Osteoblast (primary cell): ENCODE measurements at regions not wholly inside any gene's neighbourhood (a gene's known extent, or its start where the extent isn't known, plus 50 kb on each side); places are given as distances from the start of the nearest gene placed in this dataset.
A peak's percentile ranks its signal among the peaks of the same experiment; 100 is the strongest.

ENCODE experiments used
- DNase-seq: peaks from one replicate; pipeline ENCODE4 v3.0.0; 2011; ENCODE audit warnings: low spot score, mixed read lengths; ENCODE audit not compliant: insufficient read length; ENCODE audit errors: missing footprints
- H2AFZ ChIP-seq: 2 replicates; pipeline ENCODE4 v1.6.0; 2011; ENCODE audit warnings: mild to moderate bottlenecking, low read length
- H3K27ac ChIP-seq: 2 replicates; pipeline ENCODE4 v1.5.1; 2011; ENCODE audit warnings: mild to moderate bottlenecking, low read depth, low read length, moderate library complexity
- H3K27me3 ChIP-seq: 2 replicates; pipeline ENCODE4 v1.6.0; 2012; ENCODE audit warnings: mild to moderate bottlenecking, control low read depth, inconsistent platforms, low read length, moderate library complexity; ENCODE audit not compliant: insufficient read depth
- H3K36me3 ChIP-seq: 2 replicates; pipeline ENCODE4 v1.5.1; 2011; ENCODE audit warnings: mild to moderate bottlenecking, low read length, control low read depth, moderate library complexity; ENCODE audit not compliant: insufficient read depth
- H3K4me1 ChIP-seq: 2 replicates; pipeline ENCODE4 v1.5.1; 2011; ENCODE audit warnings: mild to moderate bottlenecking, low read length, control low read depth, moderate library complexity; ENCODE audit not compliant: insufficient read depth
- H3K4me2 ChIP-seq: 2 replicates; pipeline ENCODE4 v1.6.0; 2011; ENCODE audit warnings: mild to moderate bottlenecking, low read length; ENCODE audit not compliant: insufficient read depth
- H3K4me3 ChIP-seq: fragments of 200-600 bp; sonication (generic); 3 replicates; pipeline ENCODE4 v1.5.1; 2012; ENCODE audit warnings: mild to moderate bottlenecking, low read length, inconsistent platforms; ENCODE audit not compliant: insufficient read depth
- H3K79me2 ChIP-seq: 2 replicates; pipeline ENCODE4 v1.6.0; 2012; ENCODE audit warnings: mild to moderate bottlenecking, low read length, control low read depth, inconsistent platforms; ENCODE audit not compliant: insufficient read depth
- H3K9me3 ChIP-seq: 2 replicates; pipeline ENCODE4 v1.5.1; 2011; ENCODE audit warnings: low read depth, low read length, control low read depth
- H4K20me1 ChIP-seq: 2 replicates; pipeline ENCODE4 v1.6.0; 2012; ENCODE audit warnings: mild to moderate bottlenecking, low read length, control low read depth; ENCODE audit not compliant: insufficient read depth
- TF ChIP-seq, protein P1 (sequence below): IDR thresholded peaks from 2 replicates; pipeline ENCODE4 v1.5.1; 2011; ENCODE audit warnings: mild to moderate bottlenecking, low read depth, low read length, moderate library complexity; ENCODE audit errors: extremely low read depth

DNA sequence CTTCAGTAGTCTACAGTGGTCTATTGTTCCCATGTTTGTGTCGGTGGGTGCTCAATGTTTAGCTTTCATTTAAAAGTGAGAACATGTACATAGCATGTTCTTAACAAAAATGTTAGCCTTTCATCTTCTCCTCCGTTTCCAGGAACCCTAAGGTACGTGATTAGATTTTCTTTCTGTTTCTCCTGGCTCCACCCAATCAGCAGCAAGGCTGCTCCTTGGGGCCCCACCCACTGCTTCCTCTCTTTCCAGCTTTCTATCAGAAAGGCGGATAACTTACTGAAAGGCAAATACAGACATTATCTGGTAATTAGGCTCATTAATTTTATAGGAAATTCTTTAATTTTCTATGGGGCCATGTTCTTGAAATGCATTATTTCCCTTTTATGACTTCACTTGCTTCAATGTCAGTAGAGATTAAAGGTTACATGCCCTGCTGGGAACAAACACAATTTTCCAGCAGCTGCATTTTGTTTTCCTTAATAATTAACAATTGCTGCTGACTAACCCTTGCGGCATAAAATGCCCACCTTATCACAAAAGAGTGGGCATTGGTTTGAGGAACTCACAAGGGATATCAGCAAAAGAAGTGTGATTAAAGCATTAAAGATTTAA is 324.9 kb upstream of the SNX7 start:
- Histone ChIP-seq H3K27ac (no peak overlapping the region), H3K4me2 (no peak overlapping the region), H3K79me2 (no peaks in the 10 kb centered on the region), H3K4me1 (peaks cover 14% of the 10 kb centered on the region), H4K20me1 (no peaks in the 10 kb centered on the region), H3K27me3 (no peaks in the 10 kb centered on the region), H3K4me3 (no peak overlapping the region), H2AFZ (no peak overlapping the region), H3K9me3 (no peaks in the 10 kb centered on the region), H3K36me3 (no peaks in the 10 kb centered on the region)
- DNase-seq, result no peak
- TF ChIP-seq, protein P1, sequence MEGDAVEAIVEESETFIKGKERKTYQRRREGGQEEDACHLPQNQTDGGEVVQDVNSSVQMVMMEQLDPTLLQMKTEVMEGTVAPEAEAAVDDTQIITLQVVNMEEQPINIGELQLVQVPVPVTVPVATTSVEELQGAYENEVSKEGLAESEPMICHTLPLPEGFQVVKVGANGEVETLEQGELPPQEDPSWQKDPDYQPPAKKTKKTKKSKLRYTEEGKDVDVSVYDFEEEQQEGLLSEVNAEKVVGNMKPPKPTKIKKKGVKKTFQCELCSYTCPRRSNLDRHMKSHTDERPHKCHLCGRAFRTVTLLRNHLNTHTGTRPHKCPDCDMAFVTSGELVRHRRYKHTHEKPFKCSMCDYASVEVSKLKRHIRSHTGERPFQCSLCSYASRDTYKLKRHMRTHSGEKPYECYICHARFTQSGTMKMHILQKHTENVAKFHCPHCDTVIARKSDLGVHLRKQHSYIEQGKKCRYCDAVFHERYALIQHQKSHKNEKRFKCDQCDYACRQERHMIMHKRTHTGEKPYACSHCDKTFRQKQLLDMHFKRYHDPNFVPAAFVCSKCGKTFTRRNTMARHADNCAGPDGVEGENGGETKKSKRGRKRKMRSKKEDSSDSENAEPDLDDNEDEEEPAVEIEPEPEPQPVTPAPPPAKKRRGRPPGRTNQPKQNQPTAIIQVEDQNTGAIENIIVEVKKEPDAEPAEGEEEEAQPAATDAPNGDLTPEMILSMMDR, result no peak

DNA sequence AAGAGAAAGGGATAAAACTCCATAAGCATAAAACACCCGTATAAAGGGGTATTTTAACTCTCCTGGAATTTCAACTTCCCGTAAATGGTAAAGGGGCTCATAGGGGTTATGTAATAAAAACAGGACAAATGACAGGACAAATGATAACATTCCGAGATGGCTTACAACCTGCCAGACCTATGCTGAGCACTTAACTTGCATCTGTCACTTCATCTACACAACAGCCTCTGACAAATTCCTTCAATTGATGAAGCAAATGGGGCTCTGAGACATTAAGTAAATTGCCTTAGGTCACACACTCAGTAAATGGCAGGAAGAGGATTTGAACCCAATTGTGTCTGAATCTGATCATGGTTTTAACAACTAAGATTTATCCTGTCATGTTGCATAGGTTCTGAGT is 327.6 kb upstream of the SNX7 start:
- H2AFZ ChIP-seq, result no peak overlapping the region
- H3K9me3 ChIP-seq, result no peaks in the 10 kb centered on the region
- no peak for DNase-seq
- no peak overlapping the region for H3K4me3 ChIP-seq
- H4K20me1 ChIP-seq, result no peaks in the 10 kb centered on the region
- TF ChIP-seq, protein P1, result no peak
- no peak overlapping the region for H3K27ac ChIP-seq
- peaks cover 17% of the 10 kb centered on the region for H3K4me1 ChIP-seq
- no peaks in the 10 kb centered on the region for H3K36me3 ChIP-seq
- no peaks in the 10 kb centered on the region for H3K79me2 ChIP-seq
- no peaks in the 10 kb centered on the region for H3K27me3 ChIP-seq
- no peak overlapping the region for H3K4me2 ChIP-seq

DNA sequence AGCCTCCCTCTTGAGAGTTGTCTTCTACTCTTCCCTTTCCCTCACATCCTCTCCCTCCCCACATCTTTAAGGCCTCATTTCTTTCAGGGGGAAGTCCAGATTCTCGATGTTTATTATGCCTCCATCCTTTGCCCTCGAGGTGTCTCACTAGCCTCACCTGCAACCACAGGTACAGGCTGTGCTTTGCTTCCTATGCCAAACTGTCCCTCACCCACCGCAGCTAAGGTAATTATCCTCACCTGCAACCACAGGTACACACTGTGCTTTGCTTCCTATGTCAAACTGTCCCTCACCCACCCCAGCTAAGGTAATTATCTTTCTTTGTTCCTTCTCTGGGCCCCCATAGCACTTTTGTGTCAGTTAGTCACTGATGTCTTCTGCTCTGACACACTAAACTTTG is 328.1 kb upstream of the SNX7 start:
- no peaks in the 10 kb centered on the region for H3K79me2 ChIP-seq
- H3K9me3 ChIP-seq, result no peaks in the 10 kb centered on the region
- H3K27me3 ChIP-seq, result no peaks in the 10 kb centered on the region
- no peaks in the 10 kb centered on the region for H3K36me3 ChIP-seq
- no peak overlapping the region for H3K4me3 ChIP-seq
- peaks cover 17% of the 10 kb centered on the region for H3K4me1 ChIP-seq
- H2AFZ ChIP-seq, result no peak overlapping the region
- TF ChIP-seq, protein P1, result no peak
- H3K4me2 ChIP-seq, result no peak overlapping the region
- H3K27ac ChIP-seq, result no peak overlapping the region
- no peak for DNase-seq
- H4K20me1 ChIP-seq, result no peaks in the 10 kb centered on the region

DNA sequence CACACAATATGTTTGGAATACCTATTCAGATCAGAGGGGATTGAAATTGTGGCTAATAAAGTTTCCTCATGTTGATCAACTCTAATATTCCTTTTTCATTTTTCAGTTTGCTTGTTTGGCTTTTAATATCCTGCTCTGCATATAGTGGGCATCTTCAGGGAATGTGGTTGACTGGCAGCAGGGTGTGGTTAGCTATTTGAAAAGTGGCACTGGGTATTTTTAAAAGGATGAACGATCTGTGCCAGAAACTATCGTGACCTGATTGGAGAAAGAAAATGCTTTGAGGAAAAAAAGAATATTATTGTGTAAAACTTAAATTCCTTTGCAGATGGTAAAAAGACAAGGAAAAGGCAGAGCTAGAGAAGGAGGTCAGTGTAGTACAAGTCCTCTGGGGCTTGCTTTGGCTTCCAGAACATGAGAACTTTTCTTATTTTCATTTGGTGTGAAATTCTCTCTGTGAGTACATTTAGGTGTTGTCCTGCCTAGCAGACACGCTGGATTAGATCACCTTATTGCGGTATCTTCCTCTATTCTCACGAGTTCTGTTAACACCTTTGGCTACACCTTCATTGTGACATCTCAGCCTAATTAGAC is 329.7 kb upstream of the SNX7 start:
- Histone ChIP-seq H3K4me1 (peaks cover 32% of the 10 kb centered on the region), H3K79me2 (no peaks in the 10 kb centered on the region), H3K36me3 (no peaks in the 10 kb centered on the region), H2AFZ (no peak overlapping the region), H3K4me3 (no peak overlapping the region), H4K20me1 (no peaks in the 10 kb centered on the region), H3K9me3 (no peaks in the 10 kb centered on the region), H3K27me3 (no peaks in the 10 kb centered on the region), H3K4me2 (peak overlapping the region; percentile 3), H3K27ac (peak overlapping the region; percentile 48)
- TF ChIP-seq, protein P1, result no peak
- DNase-seq, result no peak
